Activated naive CD8-positive, alpha-beta T cell treated with anti-CD3 and anti-CD28 coated beads, Interleukin-2, amount 50 U/mL, for 24 hours (primary cell): ENCODE measurements at regions not wholly inside any gene's neighbourhood (a gene's known extent, or its start where the extent isn't known, plus 50 kb on each side); places are given as distances from the start of the nearest gene placed in this dataset.

Experiments used
- ATAC-seq: fragments of 150-1000 bp; cut with Tn5 transposase; one replicate; pipeline ENCODE4 v1.10.0; 2021
- DNase-seq: peaks from one replicate; pipeline ENCODE4 v3.0.0; 2021
- H3K27ac Mint-ChIP-seq: one replicate; pipeline ENCODE4 v1.8.0; 2021; ENCODE audit warnings: mild to moderate bottlenecking, mixed read lengths
- H3K27me3 Mint-ChIP-seq: one replicate; pipeline ENCODE4 v1.8.0; 2021; ENCODE audit warnings: mixed read lengths
- H3K36me3 Mint-ChIP-seq: one replicate; pipeline ENCODE4 v1.8.0; 2021; ENCODE audit warnings: low read depth, mixed read lengths
- H3K4me1 Mint-ChIP-seq: one replicate; pipeline ENCODE4 v1.8.0; 2021; ENCODE audit warnings: mixed read lengths
- H3K4me3 Mint-ChIP-seq: one replicate; pipeline ENCODE4 v1.8.0; 2021; ENCODE audit warnings: mild to moderate bottlenecking, moderate library complexity, mixed read lengths
- H3K9me3 Mint-ChIP-seq: one replicate; pipeline ENCODE4 v1.8.0; 2021; ENCODE audit warnings: mixed read lengths

- Mint-ChIP-seq H3K27ac (no peak overlapping the region), H3K4me1 (no peaks in the 10 kb centered on the region), H3K27me3 (peaks cover 11% of the 10 kb centered on the region), H3K36me3 (no peaks in the 10 kb centered on the region), H3K4me3 (no peak overlapping the region), H3K9me3 (peaks cover 1% of the 10 kb centered on the region)
- DNase-seq (no peak), ATAC-seq (no peak)
Observed at GRCh38 chr11:116535994-116536393, 236.8 kb downstream of the BUD13 start.

- ATAC-seq: no peak
- no peak overlapping the region for H3K27ac Mint-ChIP-seq
- peaks cover 8% of the 10 kb centered on the region for H3K9me3 Mint-ChIP-seq
- H3K36me3 Mint-ChIP-seq: no peaks in the 10 kb centered on the region
- H3K4me3 Mint-ChIP-seq: no peak overlapping the region
- no peak for DNase-seq
- no peaks in the 10 kb centered on the region for H3K4me1 Mint-ChIP-seq
- peaks cover 13% of the 10 kb centered on the region for H3K27me3 Mint-ChIP-seq
Observed at GRCh38 chr11:116535120-116535519, 237.7 kb downstream of the BUD13 start.

- Mint-ChIP-seq H3K4me3 (no peak overlapping the region), H3K4me1 (no peaks in the 10 kb centered on the region), H3K9me3 (peaks cover 8% of the 10 kb centered on the region), H3K27ac (no peak overlapping the region), H3K36me3 (no peaks in the 10 kb centered on the region), H3K27me3 (peaks cover 14% of the 10 kb centered on the region)
- DNase-seq: no peak
- no peak for ATAC-seq
Observed at GRCh38 chr11:116534270-116534975, 238.4 kb downstream of the BUD13 start.

DNA sequence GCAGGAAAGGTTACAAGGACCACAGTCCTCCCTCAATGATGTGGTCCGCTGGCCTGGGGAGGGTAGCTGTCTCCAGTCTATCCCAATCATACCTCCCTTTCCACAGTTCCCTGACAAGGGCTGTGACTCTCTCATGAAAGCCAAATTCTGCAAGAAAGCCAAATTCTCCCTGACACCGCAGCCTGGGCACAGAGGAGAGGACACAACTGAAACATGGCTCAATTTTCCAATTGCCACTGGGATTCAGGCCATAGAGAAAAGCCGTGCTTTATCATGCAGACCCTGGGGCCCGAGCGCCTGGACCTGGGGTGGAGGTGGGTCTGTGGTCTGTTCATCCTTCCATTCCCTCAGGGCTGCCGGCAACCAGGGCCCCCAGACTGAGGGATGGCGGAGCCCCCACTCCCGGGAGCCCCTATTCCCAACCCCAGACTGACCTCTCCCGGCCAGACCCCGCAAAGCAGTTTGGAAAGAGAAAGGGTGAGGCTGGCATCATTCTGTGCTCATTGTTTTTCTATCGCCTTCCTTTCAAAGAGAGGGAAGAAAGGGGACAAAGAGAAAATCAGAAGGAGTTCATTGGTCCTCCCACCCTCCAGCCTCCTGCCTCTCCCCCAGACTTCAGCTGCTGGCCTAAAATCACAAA lies 239.5 kb downstream of the BUD13 start:
- H3K27me3 Mint-ChIP-seq: peaks cover 17% of the 10 kb centered on the region

DNA sequence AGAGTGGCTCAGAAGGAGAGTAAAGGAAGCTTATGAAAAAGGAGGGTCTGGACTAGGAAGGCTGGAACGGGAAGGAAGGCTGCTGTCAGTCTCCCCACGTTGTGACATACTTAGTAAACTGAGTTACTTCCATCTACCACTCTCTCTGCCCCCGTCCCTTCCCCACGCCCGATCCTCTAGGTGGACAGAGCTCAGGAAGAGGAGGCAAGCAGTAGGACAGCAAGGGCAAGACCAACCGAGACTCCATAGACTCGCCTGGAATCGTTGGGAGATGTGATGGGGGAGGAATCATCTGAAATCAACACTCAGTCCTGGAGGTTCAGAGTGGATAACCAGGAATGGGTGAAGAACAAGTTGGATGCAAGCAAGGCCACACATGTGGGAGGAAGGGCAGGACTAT lies 240.7 kb downstream of the BUD13 start:
- H3K27me3 Mint-ChIP-seq: peaks cover 17% of the 10 kb centered on the region
- no peaks in the 10 kb centered on the region for H3K36me3 Mint-ChIP-seq
- DNase-seq (no peak), ATAC-seq (no peak)
- no peaks in the 10 kb centered on the region for H3K4me1 Mint-ChIP-seq
- H3K4me3 Mint-ChIP-seq: no peak overlapping the region
- H3K27ac Mint-ChIP-seq: no peak overlapping the region
- H3K9me3 Mint-ChIP-seq: peaks cover 8% of the 10 kb centered on the region

More for the DNA sequence above, 239.5 kb downstream of the BUD13 start:
- DNase-seq (no peak), ATAC-seq (no peak)
- peaks cover 8% of the 10 kb centered on the region for H3K9me3 Mint-ChIP-seq
- H3K4me1 Mint-ChIP-seq: no peaks in the 10 kb centered on the region
- no peaks in the 10 kb centered on the region for H3K36me3 Mint-ChIP-seq
- no peak overlapping the region for H3K27ac Mint-ChIP-seq
- no peak overlapping the region for H3K4me3 Mint-ChIP-seq

- Mint-ChIP-seq H3K36me3 (no peaks in the 10 kb centered on the region), H3K4me1 (no peaks in the 10 kb centered on the region), H3K9me3 (peaks cover 8% of the 10 kb centered on the region), H3K4me3 (no peak overlapping the region), H3K27me3 (peaks cover 16% of the 10 kb centered on the region), H3K27ac (no peak overlapping the region)
- ATAC-seq (no peak), DNase-seq (no peak)
Observed at GRCh38 chr11:116530705-116531104, 242.1 kb downstream of the BUD13 start.

DNA sequence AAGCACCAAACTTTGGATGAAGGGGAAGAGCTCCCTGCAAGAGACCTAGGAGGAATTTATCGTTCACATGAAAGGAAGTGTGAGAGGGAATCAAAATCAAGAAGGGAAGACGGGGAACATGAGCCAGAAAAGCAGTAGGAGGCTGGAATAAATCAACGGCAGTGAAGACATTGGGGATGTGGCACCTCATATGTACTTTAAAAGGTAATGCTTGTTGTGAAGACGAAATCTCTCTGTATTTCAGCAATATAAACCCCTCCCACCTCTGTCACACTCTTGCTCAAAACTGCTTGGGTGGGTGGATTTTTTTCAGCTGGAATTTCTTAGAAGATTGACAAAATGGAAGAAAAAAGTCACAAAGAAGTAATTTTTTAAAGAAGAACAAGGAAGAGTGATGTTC lies 243.5 kb downstream of the BUD13 start:
- peaks cover 13% of the 10 kb centered on the region for H3K27me3 Mint-ChIP-seq
- no peaks in the 10 kb centered on the region for H3K4me1 Mint-ChIP-seq
- H3K9me3 Mint-ChIP-seq: peaks cover 8% of the 10 kb centered on the region
- no peak overlapping the region for H3K27ac Mint-ChIP-seq
- H3K4me3 Mint-ChIP-seq: no peak overlapping the region
- H3K36me3 Mint-ChIP-seq: no peaks in the 10 kb centered on the region
- no peak for ATAC-seq
- no peak for DNase-seq

DNA sequence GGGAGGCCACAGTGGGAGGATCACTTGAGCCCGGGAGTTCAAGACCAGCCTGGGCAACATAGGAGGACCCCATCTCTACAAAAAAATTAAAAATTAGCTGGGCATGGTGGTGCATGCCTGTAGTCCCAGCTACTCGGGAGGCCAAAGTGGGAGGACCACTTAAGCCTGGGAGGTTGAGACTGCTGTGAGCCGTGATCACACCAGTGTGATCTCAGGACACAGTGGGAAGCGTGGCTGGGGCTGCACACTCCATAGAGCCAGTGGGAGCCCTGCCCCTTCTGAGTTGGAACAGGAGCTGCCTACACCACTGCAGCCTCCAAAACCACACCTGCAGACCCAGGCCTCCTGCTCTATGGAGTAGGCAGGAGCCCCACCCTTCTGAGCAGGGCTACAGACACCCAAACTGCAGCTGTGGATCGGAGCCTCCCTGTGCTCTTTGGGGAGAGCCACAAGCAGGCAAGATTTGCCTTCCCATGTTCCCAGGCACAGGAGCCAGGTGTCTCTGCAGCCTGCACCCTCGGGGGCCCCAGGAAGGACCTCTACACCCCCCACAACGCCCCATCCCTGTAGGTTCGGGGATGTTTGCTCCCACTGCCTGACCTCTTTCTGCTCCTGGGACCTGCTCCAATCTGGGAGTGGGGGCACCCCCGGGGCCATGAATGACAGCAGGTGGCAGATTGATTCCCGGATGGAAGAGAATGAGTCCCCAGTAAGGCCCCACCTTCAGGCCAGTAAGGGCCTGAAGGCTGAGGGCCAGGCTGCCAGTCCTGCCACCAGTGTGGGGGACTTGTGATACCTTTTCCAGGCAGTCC lies 245.4 kb downstream of the BUD13 start:
- no peaks in the 10 kb centered on the region for H3K36me3 Mint-ChIP-seq
- DNase-seq (no peak), ATAC-seq (no peak)
- H3K27me3 Mint-ChIP-seq: peaks cover 11% of the 10 kb centered on the region
- no peak overlapping the region for H3K27ac Mint-ChIP-seq
- H3K4me3 Mint-ChIP-seq: no peak overlapping the region
- no peaks in the 10 kb centered on the region for H3K4me1 Mint-ChIP-seq
- peaks cover 8% of the 10 kb centered on the region for H3K9me3 Mint-ChIP-seq

DNA sequence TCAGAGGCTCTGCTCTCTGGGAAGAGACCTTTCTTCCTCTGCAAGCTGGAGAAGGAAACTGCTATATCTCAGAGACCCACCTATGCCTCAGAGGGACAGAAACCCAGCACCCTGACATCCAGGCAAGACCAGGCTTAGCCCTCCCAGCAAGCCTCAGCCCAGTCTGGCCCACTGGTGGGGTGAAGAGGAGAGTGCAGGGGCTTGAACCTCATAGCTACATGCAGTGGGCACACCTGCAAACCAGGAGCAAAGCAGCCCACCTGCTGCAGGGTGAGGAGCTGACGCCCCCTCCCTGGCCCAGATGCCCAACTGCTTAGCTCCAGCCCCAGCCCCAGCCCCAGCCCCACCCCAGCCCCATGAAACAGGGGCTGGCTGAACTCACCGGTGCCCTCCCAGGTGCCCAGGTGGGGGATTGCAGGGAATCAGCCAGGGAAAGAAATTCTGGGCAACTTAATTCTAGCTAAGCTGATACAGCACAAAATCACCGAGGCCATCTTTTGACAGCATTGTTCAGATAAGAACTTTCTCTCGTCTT lies 246.8 kb downstream of the BUD13 start:
- no peak for DNase-seq
- Mint-ChIP-seq H3K4me1 (no peaks in the 10 kb centered on the region), H3K9me3 (peaks cover 7% of the 10 kb centered on the region), H3K27ac (no peak overlapping the region), H3K36me3 (no peaks in the 10 kb centered on the region), H3K4me3 (no peak overlapping the region), H3K27me3 (peaks cover 9% of the 10 kb centered on the region)
- no peak for ATAC-seq

DNA sequence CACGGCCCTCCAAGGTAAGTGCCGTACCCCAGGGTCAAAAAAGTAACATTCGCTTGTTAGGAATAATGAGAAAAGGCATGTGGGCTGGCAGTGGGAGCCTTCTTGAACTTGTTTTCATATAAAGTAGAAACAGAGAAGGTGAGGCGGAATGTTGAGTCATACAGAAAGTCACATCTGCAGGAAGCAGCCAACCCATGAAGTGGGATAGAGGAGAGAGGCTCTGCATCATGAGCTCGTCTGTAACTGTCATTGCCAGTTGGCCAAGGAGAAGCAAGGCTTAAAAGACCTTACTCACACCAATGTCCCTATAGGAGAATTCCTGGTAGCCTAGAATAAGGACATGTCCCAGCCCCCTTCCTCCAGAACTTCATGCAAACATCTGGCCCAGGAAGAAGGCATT lies 253.3 kb downstream of the BUD13 start:
- no peaks in the 10 kb centered on the region for H3K4me1 Mint-ChIP-seq
- H3K4me3 Mint-ChIP-seq: no peak overlapping the region
- no peaks in the 10 kb centered on the region for H3K36me3 Mint-ChIP-seq
- DNase-seq (no peak), ATAC-seq (no peak)
- H3K27ac Mint-ChIP-seq: no peak overlapping the region
- peaks cover 7% of the 10 kb centered on the region for H3K27me3 Mint-ChIP-seq
- H3K9me3 Mint-ChIP-seq: no peaks in the 10 kb centered on the region

DNA sequence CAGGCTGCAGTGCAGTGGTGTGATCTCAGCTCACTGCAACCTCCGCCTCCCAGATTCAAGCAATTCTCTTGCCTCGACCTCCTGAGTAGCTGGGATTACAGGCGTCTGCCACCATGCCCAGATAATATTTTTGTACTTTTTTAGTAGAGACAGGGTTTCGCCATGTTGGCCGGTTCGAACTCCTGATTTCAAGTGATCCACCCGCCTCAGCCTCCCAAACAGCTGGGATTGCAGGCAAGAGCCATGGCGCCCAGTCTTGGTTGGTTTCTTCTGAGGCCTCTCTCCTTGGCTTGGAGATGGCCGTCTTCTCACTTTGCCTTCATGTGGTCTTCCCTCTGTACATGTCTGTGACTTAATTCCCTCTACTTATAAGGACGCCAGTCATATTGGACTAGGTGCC lies 254.6 kb downstream of the BUD13 start:
- no peak overlapping the region for H3K4me3 Mint-ChIP-seq
- DNase-seq: no peak
- no peaks in the 10 kb centered on the region for H3K9me3 Mint-ChIP-seq
- no peaks in the 10 kb centered on the region for H3K36me3 Mint-ChIP-seq
- no peaks in the 10 kb centered on the region for H3K4me1 Mint-ChIP-seq
- H3K27me3 Mint-ChIP-seq: peaks cover 12% of the 10 kb centered on the region
- no peak overlapping the region for H3K27ac Mint-ChIP-seq
- ATAC-seq: no peak

DNA sequence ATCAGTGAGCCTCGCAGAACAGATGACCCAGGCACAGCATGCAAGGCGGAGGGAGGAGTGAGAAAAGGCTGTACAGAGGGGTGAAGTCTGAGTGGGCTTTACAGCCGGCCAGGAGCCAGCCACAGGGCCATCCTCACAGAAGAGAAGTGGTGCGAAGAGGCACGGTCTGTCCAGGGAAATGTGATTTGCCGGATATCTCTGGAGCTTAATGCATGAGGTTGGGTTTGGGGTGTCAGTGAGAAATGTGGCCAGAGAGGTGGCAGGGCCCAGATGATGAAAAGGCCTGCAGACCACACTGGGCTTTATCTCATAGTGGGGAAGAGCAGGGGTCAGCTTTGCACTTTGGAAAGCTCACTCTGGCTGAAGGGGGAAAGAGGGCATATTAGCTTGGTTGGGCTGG lies 255.2 kb downstream of the BUD13 start:
- Mint-ChIP-seq H3K27ac (no peak overlapping the region), H3K27me3 (peaks cover 13% of the 10 kb centered on the region), H3K9me3 (no peaks in the 10 kb centered on the region), H3K4me3 (no peak overlapping the region), H3K36me3 (no peaks in the 10 kb centered on the region), H3K4me1 (no peaks in the 10 kb centered on the region)
- ATAC-seq (no peak), DNase-seq (no peak)

- ATAC-seq: no peak
- H3K4me1 Mint-ChIP-seq: no peaks in the 10 kb centered on the region
- no peaks in the 10 kb centered on the region for H3K9me3 Mint-ChIP-seq
- H3K36me3 Mint-ChIP-seq: no peaks in the 10 kb centered on the region
- peaks cover 13% of the 10 kb centered on the region for H3K27me3 Mint-ChIP-seq
- no peak overlapping the region for H3K4me3 Mint-ChIP-seq
- no peak overlapping the region for H3K27ac Mint-ChIP-seq
- DNase-seq: no peak
Observed at GRCh38 chr11:116517077-116517476, 255.7 kb downstream of the BUD13 start.

GRCh38 chr11:116515664-116516184 lies 257.1 kb downstream of the BUD13 start:
- Mint-ChIP-seq H3K9me3 (no peaks in the 10 kb centered on the region), H3K4me1 (no peaks in the 10 kb centered on the region), H3K36me3 (no peaks in the 10 kb centered on the region), H3K27ac (no peak overlapping the region), H3K27me3 (peaks cover 13% of the 10 kb centered on the region), H3K4me3 (no peak overlapping the region)
- no peak for DNase-seq
- no peak for ATAC-seq
